HK-2 (cell line): ENCODE measurements at regions not wholly inside any gene's neighbourhood (a gene's known extent, or its start where the extent isn't known, plus 50 kb on each side); places are given as distances from the start of the nearest gene placed in this dataset.
"Not testable (repeated sequence)": the region's sequence is repeated elsewhere in the genome, so short reads cannot be mapped to it uniquely, and the experiment has no call there.

Source experiments
- DNase-seq: peaks from one replicate; pipeline ENCODE4 v3.0.0-alpha.2; 2018; ENCODE audit not compliant: unreplicated experiment

DNA sequence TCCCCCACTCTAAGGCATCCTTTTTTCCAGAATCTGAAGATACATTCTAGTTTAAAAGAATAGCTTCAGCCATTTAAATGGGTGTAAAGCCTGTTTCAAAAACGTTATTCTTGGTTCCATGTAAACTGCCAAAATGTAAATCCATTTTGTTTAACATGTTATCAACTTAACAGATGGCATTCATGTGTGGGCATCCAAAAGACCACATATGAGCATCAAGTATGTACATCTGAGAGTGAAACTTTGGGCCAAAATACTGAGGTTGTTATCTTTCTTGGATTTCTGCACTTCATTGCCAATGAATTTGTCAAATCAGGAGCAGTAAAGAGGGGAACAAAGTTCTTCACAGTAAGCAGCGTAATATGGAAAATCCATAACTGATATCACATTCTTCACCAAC, 395.4 kb downstream of the ZNF804A start:
- no peak for DNase-seq

DNA sequence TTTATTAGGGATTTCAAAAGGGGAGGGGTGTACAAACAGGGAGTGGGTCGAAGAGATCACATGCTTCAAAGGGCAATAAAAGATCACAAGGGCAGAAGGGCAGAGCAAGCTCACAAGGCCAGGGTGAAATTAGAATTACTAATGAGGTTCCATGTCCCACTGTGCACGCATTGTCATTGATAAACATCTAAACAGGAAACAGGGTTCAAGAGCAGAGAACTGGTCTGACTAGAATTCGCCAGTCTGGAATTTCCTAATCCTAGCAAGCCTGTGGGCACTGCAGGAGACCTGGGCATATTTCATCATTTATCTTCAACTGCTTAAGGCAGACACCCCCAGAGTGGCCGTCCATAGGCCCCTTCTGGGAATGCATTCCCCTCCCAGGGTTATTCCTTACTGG, 408.2 kb downstream of the ZNF804A start:
- no peak for DNase-seq

DNA sequence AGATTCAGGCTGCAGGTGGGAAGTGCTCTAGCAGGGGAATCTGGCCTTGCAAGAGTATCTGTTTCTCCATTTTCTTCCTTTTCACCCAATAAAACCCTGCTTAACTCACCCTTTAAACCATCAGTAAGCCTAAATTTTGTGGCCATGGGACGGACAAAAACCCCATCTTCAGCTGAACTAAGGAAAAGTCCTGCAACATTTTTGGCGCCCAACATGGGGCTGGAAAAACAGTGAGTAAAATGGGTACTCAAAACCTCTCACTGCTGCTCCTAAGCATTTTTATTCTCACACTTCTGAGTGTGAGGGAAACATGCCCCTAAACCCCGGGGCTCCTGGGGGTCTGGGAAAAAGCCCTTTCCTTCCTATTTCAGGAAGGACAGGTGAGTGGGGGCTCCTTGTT, 414.3 kb downstream of the ZNF804A start:
- no peak for DNase-seq

DNA sequence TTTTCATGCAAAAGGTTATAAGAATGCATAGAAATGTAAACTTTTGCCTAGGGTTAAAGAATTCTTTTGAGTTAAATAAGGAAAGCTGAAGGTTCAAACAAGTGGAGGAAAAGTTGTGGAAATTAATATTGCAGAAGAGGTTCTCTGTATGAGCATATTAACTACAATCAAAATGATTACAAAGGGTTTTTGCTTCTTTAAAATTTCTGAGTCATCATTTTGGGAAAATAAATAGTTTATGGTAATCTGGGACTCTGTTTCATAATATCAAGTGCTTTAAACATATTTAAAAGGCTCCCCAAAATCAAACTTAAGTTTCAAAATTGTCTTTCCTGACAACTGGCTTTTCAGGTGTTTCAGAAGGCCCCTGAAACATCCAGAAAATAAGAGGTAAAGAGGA, 415.7 kb downstream of the ZNF804A start:
- no peak for DNase-seq

DNA sequence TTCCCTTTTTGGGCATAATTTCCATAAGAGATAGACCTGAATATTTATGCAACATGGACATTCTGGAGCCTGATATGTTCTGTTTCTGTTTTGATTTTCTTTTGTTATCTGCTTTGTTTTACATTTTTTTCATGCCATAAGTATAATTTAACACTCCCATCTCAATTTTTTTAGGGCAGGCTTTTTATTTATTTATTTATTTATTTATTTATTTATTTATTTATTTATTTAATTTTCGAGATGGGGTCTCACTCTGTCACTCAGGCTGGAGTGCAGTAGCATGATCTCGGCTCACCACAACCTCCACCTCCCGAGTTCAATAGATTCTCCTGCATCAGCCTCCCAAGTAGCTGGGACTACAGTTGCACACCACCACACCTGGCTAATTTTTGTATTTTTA, 427.6 kb downstream of the ZNF804A start:
- not testable (repeated sequence) for DNase-seq

DNA sequence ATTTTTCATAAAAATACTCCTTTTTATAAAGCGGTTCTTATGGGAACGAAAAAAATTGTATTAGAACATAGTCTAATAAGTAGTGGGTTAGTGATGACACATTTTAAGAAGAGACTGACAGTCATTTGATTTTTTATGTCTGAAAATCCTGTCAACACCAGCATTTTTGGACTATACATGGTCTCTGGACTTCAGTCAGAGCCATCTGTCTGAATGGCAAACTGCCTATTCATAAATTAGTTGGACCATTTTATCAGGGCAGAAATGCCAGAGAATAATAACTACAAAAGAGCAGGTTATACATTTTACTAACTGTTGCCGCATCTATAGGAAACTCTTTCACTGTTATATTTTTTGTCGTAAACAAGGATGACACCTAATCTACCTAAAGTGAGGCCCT, 437.6 kb downstream of the ZNF804A start:
- DNase-seq, result no peak

DNA sequence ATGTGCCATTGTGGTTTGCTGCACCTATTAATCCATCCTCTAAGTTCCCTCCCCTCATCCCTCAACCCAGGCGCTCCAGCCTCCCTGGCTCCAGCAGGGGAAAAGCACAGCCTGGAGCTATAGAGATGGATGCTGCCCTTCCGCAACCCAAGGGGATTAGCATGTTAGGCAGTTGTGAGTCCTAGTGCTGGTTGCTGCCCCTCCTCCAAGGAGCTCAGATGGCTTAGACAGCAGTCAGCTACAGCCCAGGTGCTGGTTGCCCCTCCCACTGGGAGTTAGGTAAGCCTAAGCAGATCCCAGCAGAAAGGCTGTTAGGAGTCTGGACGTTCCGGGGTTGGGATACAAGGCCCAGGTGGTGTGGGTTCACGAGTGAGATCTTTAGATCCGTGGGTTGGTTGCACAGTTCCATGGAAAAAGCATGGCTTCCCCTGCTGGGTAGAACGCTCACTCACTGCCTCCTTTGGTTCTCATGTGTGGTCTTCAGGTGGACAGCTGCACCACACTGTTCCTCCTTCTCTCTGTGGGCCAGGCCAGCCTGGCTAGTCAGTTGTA, 446.1 kb downstream of the ZNF804A start:
- no peak for DNase-seq

DNA sequence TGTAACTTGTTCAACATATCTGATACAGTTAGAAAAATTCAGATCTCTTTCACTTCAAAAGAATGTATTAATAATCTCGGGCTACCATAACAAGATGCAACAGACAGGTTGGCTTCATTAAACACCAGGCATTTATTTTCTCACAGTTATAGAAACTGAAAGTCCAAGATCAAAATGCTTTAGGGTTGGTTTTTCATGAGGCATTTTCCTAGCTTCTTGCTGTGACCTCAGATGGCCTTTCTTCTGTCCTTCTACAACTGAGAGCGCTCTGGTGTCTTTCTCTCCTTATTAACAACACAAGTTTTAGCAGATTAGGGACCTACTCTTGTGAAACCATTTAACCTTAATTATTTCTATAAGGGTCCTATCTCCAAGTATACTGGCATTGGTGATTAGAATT, 452.5 kb downstream of the ZNF804A start:
- no peak for DNase-seq

DNA sequence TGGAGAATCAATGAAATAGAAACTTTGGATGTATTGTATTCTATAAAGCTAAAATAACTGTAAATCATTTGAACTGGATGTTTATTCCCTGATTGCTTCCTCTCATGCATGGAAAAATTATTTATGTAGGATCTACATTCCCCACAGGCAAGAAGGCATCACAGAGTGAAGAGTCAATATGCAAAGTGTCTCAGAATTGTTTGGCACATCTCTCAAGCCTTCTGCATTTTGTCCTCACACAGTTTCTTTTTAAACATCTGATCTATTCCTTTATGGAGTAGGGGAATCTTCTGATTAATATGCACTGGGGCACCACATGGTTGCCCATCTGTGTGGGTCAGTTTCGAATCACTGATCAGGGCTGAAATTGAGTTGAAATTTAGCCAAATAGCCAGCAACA, 465.4 kb downstream of the ZNF804A start:
- no peak for DNase-seq

DNA sequence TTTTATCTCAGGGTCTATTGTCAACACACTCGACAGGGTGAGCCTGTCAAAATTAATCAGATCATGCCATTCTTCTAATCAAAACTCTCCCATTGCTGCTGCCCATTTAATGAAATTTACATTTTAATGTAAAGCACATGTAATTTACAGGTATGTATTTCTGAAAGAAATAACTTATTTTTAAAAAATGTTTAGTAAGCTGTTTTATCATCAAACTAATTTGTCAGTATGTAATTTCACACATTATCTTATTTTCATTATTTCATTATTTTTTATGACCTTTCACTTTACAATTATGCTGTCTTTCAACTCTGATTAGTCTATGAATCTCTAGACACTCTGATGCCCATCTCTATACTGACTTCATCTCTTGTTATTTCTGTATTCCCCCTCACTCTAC, 467.8 kb downstream of the ZNF804A start:
- no peak for DNase-seq

DNA sequence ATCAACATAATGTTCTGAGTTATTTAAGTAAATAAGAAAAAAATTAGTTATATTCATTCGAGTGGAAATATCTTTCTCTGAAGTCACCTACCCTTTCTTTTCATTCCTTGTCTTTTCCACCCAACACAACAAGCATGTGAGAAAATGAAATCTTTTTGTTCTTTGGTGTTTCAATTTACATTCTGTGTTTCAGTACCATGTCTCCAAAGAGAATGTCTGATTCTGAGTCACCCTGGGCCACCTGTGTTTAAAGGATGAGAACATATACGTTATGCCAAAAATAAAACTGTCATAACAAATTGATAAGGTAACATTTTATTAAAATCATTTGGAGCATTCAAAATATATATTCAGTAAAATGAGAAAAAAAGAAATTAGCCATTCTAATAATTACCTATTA, 470.8 kb downstream of the ZNF804A start:
- no peak for DNase-seq

DNA sequence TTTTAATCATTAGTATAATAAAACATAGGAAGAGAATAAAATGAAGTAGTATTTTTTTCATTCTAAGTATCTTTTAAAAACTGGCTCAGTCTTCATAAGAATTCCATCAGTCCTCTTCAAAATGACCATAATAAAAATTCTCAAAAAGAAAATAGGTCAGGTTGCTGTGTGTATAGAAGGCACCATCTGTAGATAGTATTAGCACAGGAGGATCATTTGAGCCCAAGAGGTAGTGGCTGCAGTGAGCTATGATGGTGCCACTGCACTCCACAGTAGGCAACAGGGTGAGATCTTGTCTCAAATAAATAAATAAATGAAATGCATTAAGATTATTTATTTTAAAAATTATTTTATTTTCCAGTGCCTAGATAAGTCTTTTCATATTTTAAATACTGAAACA, 475.8 kb downstream of the ZNF804A start:
- no peak for DNase-seq

DNA sequence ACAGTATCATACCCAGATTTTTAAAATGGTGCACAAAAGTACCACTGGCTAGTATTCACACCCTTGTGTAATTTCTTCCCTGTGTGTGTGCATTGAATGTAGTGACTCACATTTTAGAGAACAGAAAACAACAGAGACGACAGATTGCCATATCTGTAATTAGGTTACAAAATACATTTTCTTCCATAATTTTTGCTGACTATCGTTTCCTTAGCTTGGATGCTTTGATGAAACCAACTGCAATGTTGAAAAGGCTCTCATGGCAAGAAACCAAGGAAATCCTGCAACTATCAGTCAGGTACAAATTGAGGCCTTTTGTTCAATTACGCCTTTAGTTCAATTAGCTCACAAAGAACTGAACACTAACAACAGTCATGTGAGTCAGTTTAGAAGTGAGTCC, 484.4 kb downstream of the ZNF804A start:
- no peak for DNase-seq

DNA sequence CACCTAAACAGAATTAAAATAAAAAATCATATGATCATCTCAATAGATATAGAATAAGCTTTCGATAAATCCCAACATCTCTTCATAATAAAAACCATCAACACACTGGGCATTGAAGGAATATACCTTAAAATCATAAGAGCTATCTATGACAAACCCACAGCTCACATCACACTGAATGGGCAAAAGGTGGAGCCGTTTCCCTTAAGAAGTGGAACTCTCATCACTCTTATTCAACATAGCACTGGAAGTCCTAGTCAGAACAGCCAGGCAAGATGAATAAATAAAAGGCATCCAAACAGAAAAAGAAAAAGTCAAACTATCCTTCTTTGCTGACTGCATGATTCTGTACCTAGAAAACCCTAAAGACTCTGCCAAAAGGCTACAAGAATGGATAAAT, 510.3 kb downstream of the ZNF804A start:
- no peak for DNase-seq

DNA sequence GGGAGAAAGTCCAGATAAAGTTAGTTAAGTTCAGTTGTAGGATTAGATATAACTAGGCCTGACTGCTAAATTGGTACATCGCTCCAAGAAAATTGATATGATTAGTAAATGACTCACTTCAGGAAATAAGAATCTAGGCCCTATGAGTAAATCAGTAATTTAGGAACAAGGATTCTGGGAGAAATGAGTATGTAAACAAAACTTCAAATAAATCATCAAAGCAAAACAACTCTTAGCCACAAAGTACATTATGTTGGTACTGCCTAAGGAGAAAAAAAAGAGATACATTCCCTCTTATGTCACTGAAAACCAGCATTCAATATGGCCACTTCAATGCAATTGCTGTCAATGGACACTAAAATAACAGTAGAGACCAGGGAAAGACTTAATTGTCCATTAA, 529.1 kb downstream of the ZNF804A start:
- no peak for DNase-seq

DNA sequence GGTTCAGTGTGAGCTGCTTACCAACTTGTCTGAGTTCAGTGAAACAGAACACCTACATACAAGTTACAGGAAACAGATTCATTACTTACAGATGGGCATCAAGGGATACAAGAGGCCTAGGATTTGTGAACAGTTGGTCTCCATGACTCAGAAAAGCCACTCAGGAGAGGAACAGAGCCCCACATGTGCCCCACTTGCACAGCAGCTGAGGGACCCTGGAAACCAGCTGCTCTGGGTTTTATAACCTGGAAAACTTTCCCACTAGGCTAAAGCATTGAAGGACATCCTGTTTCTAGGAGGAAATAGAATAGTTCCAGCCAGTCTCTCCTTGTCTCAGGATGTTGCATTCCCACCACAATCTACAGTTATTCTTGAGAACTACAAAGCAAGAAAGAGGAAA, 530.0 kb downstream of the ZNF804A start:
- DNase-seq, result no peak

DNA sequence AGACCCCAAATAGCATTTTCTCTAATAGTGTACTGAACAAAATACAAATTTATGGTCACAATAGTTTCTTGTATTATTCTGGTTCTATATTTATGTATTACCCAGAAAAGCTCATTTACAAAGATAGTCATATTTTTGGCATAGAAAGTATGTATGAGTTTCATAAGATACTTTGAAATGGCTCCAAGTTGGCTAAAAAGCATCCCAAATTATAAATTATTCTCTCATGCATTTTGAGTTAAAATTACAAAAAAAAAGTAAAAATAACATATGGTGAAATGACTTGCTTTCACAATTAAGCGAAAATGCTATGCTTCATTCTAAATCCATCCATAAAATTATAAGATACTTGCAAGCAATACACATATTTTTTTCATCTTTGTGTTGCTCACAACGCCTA, 530.7 kb downstream of the ZNF804A start:
- no peak for DNase-seq

DNA sequence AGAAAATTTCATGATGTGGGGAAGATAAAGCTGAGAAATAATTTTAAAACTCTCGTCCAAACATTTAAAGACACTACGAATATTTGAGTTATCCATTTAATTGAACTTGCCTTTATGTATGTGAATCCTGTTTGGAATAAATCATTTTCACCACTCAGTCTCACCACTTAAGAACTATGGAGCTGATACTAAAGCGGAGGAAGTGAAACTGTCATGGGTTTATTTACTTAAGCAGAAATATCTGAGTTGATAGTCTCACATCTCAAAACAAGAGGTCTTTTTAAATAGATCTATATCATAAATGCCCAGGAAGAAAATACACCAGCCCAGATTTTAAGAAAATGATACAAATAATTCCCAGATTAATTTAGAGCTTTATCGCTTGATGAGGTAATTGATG, 532.4 kb downstream of the ZNF804A start:
- DNase-seq, result no peak

DNA sequence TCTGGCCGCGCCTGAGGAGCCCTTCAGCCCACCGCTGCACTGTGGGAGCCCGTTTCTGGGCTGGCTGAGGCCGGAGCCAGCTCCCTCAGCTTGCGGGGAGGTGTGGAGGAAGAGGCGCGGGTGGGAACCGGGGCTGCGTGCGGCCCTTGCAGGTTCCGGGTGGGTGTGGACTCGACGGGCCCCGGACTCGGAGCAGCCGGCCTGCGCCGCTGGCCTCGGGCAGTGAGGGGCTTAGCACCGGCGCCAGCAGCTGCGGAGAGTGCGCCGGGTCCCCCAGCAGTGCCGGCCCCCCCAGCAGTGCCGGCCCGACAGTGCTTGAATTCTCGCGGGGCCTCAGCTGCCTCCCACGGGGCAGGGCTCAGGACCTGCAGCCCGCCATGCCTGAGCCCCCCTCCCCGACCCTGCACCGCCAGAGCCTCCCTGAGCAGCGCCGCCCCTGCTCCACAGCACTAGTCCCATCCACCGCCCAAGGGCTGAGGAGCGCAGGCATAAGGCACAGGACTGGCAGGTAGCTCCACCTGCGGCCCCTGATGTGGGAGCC, 534.2 kb downstream of the ZNF804A start:
- no peak for DNase-seq

DNA sequence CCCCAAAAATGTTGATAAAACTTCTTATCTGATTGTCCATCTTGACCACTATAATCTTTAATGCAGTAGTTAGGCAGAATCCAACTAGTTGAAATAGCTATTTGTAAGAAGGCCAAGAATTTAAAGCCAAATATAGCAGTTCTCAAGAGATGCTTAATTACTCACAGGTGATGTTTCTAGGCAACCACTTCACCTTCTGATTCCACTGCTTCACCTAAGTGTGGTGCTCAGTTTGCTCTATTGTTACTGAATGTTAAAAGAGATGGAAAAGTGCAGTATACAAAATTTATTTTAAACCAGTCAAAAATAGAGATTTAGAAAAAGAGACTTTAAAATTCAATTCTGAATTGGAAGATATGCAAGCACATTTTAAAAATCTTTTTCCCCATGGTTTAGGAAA, 539.4 kb downstream of the ZNF804A start:
- DNase-seq, result no peak

DNA sequence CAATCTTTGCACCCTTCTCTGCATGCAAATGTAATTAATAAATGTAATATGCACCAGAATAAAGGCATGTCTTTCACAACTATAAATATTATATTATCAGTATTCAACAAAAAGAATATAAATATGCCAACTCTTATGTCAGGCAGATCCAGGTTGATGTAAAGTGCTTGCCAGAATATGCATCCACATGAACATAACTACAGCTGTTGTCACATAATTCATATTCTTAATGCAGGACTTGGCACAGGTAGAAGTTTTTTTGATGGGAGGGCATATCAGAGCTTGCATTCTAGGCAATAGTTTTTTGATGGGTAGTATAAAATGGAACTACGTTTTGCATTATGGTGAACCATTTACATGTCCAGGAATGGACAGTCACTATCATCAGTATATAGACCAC, 544.3 kb downstream of the ZNF804A start:
- no peak for DNase-seq

DNA sequence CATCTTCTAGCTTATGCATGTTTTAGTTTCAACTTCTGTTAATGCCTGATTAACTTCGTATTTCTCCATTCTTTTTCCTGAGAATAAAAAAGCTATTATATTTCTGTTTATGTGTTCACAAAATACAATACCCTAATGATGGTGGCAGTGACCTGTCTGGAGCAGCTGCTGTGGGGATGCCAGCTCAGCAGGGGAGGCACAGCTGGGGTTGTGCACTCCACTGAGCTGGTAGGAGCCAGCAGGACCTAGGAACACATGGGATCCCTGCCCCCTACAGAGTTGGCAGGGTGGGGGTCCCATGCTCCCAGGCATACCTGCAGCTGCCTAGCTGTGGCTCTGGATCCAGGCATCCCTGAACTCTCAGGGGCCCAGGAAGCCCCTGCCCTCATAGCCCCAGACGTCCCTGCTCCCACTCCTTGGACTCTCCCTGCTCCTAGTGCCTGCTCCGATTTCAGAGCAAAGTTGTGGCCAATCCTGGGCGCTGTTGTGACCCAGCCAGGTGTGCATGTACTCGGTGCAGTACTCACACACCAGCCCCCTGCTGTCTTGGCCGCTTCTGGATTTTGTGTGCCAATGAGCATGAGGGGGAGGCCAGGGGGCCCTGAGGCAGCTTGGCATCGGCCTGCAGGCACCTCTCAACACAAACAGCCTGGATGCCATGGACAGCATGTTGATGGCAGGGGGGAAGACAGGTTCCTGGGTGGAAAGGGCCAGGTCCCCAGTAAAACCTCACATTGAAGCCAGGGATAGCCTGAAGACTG, 546.0 kb downstream of the ZNF804A start:
- DNase-seq, result no peak

DNA sequence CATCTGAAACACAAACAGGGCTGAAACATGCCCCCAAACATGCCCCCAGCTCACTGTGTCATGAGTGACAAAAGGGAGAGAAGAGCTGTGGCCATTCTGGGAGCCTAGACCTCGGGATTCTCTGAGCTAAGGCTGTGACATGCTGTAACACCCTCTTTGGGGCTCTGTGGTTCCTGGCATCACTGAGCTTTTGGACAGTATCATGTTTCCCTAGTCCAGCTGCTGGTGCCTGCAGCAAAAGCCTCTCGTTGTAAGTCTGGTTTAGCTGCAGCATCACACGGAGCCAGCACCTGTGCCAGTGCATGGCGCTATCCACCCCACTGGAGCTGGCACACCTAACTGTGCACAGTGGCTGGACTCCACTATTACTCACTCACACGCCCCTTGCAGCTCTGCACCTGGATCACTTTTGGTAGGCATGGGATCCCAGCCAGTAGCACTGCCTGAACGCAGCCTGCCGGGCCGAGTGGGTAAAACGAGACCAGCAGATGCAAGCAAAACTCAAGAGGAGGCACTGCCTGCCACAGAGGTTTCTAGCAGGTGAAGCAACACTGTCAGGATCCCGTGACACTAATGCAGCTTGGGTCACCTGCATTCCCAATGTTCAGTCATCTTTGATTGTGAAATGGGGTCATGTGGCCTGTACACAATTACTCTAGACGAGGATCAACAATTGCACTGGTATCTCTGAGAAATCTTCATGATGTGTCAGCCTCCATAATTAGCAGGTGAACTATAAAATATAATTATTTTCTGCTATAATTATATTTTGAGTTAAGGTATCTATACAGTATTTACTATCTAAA, 547.2 kb downstream of the ZNF804A start:
- DNase-seq, result no peak
